ENCODE measurements at regions not wholly inside any gene's neighbourhood (a gene's known extent, or its start where the extent isn't known, plus 50 kb on each side); places are given as distances from the start of the nearest gene placed in this dataset.

DNA sequence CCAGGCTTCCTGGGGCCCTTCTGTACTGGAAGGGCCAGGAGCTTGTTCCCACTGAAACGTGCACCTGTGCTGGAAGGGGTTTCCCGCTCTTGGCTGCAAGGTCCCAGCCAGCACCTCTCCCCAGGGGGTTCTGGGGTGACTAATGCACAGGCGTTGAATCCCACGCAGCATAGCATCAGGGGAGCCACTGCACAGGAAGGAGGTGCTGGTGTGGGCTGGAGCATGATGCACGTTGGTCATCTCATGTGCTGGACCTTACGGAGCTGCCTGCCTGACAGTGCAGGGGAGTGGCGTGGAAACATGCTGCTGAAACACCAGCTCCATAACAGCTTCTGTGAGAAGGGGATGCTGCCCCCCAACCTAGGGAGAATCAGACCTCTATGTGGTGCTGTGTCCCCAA is 623.0 kb downstream of the AACS start:
- TF ChIP-seq RAD21 (IDR thresholded peaks at IDR 0.05; ENCODE audit: low read depth) = no peak
- TF ChIP-seq, protein P1, sequence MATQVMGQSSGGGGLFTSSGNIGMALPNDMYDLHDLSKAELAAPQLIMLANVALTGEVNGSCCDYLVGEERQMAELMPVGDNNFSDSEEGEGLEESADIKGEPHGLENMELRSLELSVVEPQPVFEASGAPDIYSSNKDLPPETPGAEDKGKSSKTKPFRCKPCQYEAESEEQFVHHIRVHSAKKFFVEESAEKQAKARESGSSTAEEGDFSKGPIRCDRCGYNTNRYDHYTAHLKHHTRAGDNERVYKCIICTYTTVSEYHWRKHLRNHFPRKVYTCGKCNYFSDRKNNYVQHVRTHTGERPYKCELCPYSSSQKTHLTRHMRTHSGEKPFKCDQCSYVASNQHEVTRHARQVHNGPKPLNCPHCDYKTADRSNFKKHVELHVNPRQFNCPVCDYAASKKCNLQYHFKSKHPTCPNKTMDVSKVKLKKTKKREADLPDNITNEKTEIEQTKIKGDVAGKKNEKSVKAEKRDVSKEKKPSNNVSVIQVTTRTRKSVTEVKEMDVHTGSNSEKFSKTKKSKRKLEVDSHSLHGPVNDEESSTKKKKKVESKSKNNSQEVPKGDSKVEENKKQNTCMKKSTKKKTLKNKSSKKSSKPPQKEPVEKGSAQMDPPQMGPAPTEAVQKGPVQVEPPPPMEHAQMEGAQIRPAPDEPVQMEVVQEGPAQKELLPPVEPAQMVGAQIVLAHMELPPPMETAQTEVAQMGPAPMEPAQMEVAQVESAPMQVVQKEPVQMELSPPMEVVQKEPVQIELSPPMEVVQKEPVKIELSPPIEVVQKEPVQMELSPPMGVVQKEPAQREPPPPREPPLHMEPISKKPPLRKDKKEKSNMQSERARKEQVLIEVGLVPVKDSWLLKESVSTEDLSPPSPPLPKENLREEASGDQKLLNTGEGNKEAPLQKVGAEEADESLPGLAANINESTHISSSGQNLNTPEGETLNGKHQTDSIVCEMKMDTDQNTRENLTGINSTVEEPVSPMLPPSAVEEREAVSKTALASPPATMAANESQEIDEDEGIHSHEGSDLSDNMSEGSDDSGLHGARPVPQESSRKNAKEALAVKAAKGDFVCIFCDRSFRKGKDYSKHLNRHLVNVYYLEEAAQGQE (IDR thresholded peaks at IDR 0.05; ENCODE audit: low read depth) = no peak
- TF ChIP-seq TEAD4 (IDR thresholded peaks at IDR 0.05) = no peak
- TF ChIP-seq ZBTB7A (IDR thresholded peaks at IDR 0.05; ENCODE audit: low read depth) = no peak
- TF ChIP-seq CEBPB (IDR thresholded peaks at IDR 0.05) = no peak
- TF ChIP-seq TCF12 (IDR thresholded peaks at IDR 0.05; ENCODE audit: low read depth) = no peak
- TF ChIP-seq, protein P2, sequence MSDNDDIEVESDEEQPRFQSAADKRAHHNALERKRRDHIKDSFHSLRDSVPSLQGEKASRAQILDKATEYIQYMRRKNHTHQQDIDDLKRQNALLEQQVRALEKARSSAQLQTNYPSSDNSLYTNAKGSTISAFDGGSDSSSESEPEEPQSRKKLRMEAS (IDR thresholded peaks at IDR 0.05) = no peak
- TF ChIP-seq TAF1 (IDR thresholded peaks at IDR 0.05; ENCODE audit: low read depth) = no peak
- TF ChIP-seq EP300 (IDR thresholded peaks at IDR 0.05; ENCODE audit: borderline replicate concordance) = no peak
- no peak for TF ChIP-seq YY1 (IDR thresholded peaks at IDR 0.05; ENCODE audit: low read depth)
- no peak for TF ChIP-seq CREB1 (IDR thresholded peaks at IDR 0.05; ENCODE audit: low read depth)
